Sigmoid colon (tissue), 4 donors: ENCODE measurements at regions not wholly inside any gene's neighbourhood (a gene's known extent, or its start where the extent isn't known, plus 50 kb on each side); places are given as distances from the start of the nearest gene placed in this dataset.

Source experiments
- CTCF ChIP-seq, 4 experiments: fragments of 450-650 bp in 3 of 4; fragments of 200-600 bp in 1 of 4; IDR thresholded peaks; one replicate each; pipeline ENCODE4 v1.5.1; 2016 to 2019; ENCODE audit warnings: antibody characterized with exemption in 4 of 4, mild to moderate bottlenecking in 3 of 4, moderate library complexity in 2 of 4
- POLR2AphosphoS5 ChIP-seq, 4 donors: sonication (generic); formaldehyde crosslinking; IDR thresholded peaks; one replicate each; pipeline ENCODE4 v1.6.1; 2017; ENCODE audit warnings: antibody characterized with exemption in 4 of 4

GRCh38 chr6:93954584-93954983 is 535.2 kb upstream of the EPHA7 start:
- TF ChIP-seq CTCF (IDR thresholded peaks at IDR 0.05) (no peak), POLR2AphosphoS5 (IDR thresholded peaks at IDR 0.05) (no peak)
